ENCODE measurements at regions not wholly inside any gene's neighbourhood (a gene's known extent, or its start where the extent isn't known, plus 50 kb on each side); places are given as distances from the start of the nearest gene placed in this dataset.

- Histone ChIP-seq H3K4me2 (ENCODE audit: insufficient read depth in 1 of 2, low read depth in 2 of 2, low read length in 2 of 2) (no peak overlapping the region), H3K23ac (ENCODE audit: insufficient read length) (no peak overlapping the region), H3K4me3 (ENCODE audit: extremely low read depth in 1 of 4, insufficient read depth in 2 of 4, low read depth in 3 of 4, low read length in 4 of 4) (no peak overlapping the region), H2BK15ac (ENCODE audit: low read length) (no peak overlapping the region), H3K4ac (replicated peaks; ENCODE audit: insufficient read length, low read depth, low read length) (no peak overlapping the region), H2BK5ac (ENCODE audit: low read depth, low read length) (no peak overlapping the region), H4K5ac (ENCODE audit: insufficient read length, low read depth, low read length) (no peak overlapping the region), H4K20me1 (replicated peaks in 1 of 2; ENCODE audit: control insufficient read depth in 1 of 2, insufficient read depth in 2 of 2, low read length in 2 of 2) (no peaks in the 10 kb centered on the region), H3K18ac (ENCODE audit: extremely low read depth, low read length) (no peak overlapping the region), H2AFZ (ENCODE audit: low read length) (no peak overlapping the region), H3K79me2 (ENCODE audit: control insufficient read depth in 1 of 2, insufficient read depth in 2 of 2, low read length in 2 of 2) (no peaks in the 10 kb centered on the region), H2BK12ac (ENCODE audit: low read depth, low read length) (no peak overlapping the region), H2BK20ac (ENCODE audit: low read length) (no peak overlapping the region), H4K91ac (replicated peaks; ENCODE audit: insufficient read length, low read length) (no peak overlapping the region), H3K14ac (ENCODE audit: insufficient read length) (no peak overlapping the region), H3K23me2 (ENCODE audit: low read depth, low read length) (no peaks in the 10 kb centered on the region; the same call in 1 of the 2 replicates), H2AK5ac (ENCODE audit: low read depth, low read length) (no peak overlapping the region), H3K4me1 (replicated peaks in 1 of 4; ENCODE audit: control insufficient read depth in 3 of 4, insufficient read depth in 4 of 4, low read length in 3 of 4) (no peaks in the 10 kb centered on the region), H3K9ac (replicated peaks in 1 of 4; ENCODE audit: extremely low read depth in 1 of 4, low read depth in 3 of 4, low read length in 3 of 4) (no peak overlapping the region), H2BK120ac (replicated peaks; ENCODE audit: low read depth, low read length) (no peak overlapping the region), H4K8ac (ENCODE audit: extremely low read depth, insufficient read depth, low read length) (no peak overlapping the region), H3K9me3 (ENCODE audit: insufficient read depth in 2 of 2, low read depth in 1 of 2, low read length in 1 of 2) (no peaks in the 10 kb centered on the region), H3K27ac (ENCODE audit: low read depth, low read length) (no peak overlapping the region), H3K36me3 (ENCODE audit: control insufficient read depth in 2 of 4, insufficient read depth in 4 of 4, low read length in 3 of 4) (no peaks in the 10 kb centered on the region), H3K56ac (replicated peaks; ENCODE audit: insufficient read length, low read depth, low read length) (no peak overlapping the region), H3K27me3 (replicated peaks in 1 of 4; ENCODE audit: control insufficient read depth in 3 of 4, extremely low read depth in 1 of 4, insufficient read depth in 3 of 4, low read length in 3 of 4) (no peaks in the 10 kb centered on the region), H3K79me1 (ENCODE audit: low read depth, low read length) (no peaks in the 10 kb centered on the region)
- FAIRE-seq (no peak), DNase-seq (ENCODE audit: low read depth in 1 of 2, low spot score in 2 of 2) (no peak)
- 96% methylated on average over 4 of the region's 4 CpGs; no CpG with 5 or more reads in 1 of the 2 experiments for WGBS, 2 experiments (ENCODE audit: extremely low coverage in 1 of 2, insufficient coverage in 1 of 2, insufficient read length in 1 of 2, insufficient replicate concordance in 2 of 2, low coverage in 1 of 2, low lambda C conversion rate in 2 of 2, missing lambda C conversion rate in 1 of 2)
- CTCF ChIA-PET (ENCODE audit: partially characterized antibody): no interaction called here
- POLR2A ChIA-PET (ENCODE audit: partially characterized antibody): no interaction called here
- TF ChIP-seq EGR1 (IDR thresholded peaks at IDR 0.05; ENCODE audit: borderline replicate concordance, low read depth, low read length): no peak
- TF ChIP-seq MAFK (IDR thresholded peaks at IDR 0.05; ENCODE audit: low read depth, low read length): peak; percentile 97
Observed at GRCh38 chr2:175446201-175446600, 264.7 kb upstream of the ATP5MC3 start.

Measured in H1 (cell line).